Endothelial cell of umbilical vein (primary cell): ENCODE measurements at regions not wholly inside any gene's neighbourhood (a gene's known extent, or its start where the extent isn't known, plus 50 kb on each side); places are given as distances from the start of the nearest gene placed in this dataset.

Experiments
- BruUV-seq: library from RNA; stranded (reverse); fragments of 400-500 nt; replicated peaks from 2 replicates; lab custom pipeline; 2021; lab: Mats Ljungman, UMichigan
- CTCF ChIA-PET: fragments of 300-600, 350-600 bp; sonication (Branson Sonifier 250); formaldehyde crosslinking; loops from one replicate; lab custom pipeline; 2021; ENCODE audit warnings: antibody characterized with exemption, inconsistent platforms; lab: Charles Lee
- POLR2A ChIA-PET: fragments of 300-600, 350-600 bp; sonication (Branson Sonifier 250); formaldehyde crosslinking; loops from one replicate; lab custom pipeline; 2021; ENCODE audit warnings: antibody characterized with exemption, inconsistent platforms; lab: Charles Lee
- DNase-seq: peaks from one replicate; pipeline ENCODE4 v3.0.0-alpha.2; 2011; ENCODE audit warnings: low read depth, low spot score
- FAIRE-seq: peaks from 2 replicates; lab custom pipeline; 2011; peaks lifted over from hg19 to GRCh38; lab: Jason Lieb, UNC
- H2AFZ ChIP-seq: 2 replicates; pipeline ENCODE4 v1.6.0; 2012; ENCODE audit warnings: low read depth, low read length, control low read depth, inconsistent platforms
- H3K27ac ChIP-seq: 2 replicates; pipeline ENCODE4 v1.5.1; 2011; ENCODE audit warnings: low read depth, mild to moderate bottlenecking, control low read depth, low read length, moderate library complexity; ENCODE audit not compliant: insufficient read depth
- H3K27me3 ChIP-seq, 2 experiments: 2 replicates each; pipeline versions ENCODE4 v1.6.0 to v1.6.1; 2011; ENCODE audit warnings: low read length in 2 of 2, mixed read lengths in 1 of 2; ENCODE audit not compliant: control insufficient read depth in 2 of 2, insufficient read depth in 2 of 2
- H3K36me3 ChIP-seq, 2 experiments: 2 replicates in 1 of 2; 3 replicates in 1 of 2; pipeline ENCODE4 v1.5.1; 2011; ENCODE audit warnings: low read length in 2 of 2, mild to moderate bottlenecking in 1 of 2, moderate library complexity in 1 of 2; ENCODE audit not compliant: control insufficient read depth in 2 of 2, insufficient read depth in 2 of 2; ENCODE audit errors: extremely low read depth in 1 of 2
- H3K4me1 ChIP-seq: 3 replicates; pipeline ENCODE4 v1.5.1; 2011; ENCODE audit warnings: mild to moderate bottlenecking, low read length; ENCODE audit not compliant: control insufficient read depth, insufficient read depth; ENCODE audit errors: extremely low read depth
- H3K4me2 ChIP-seq: 2 replicates; pipeline ENCODE4 v1.6.1; 2011; ENCODE audit warnings: low read length, control low read depth, mixed read lengths; ENCODE audit not compliant: insufficient read depth
- H3K4me3 ChIP-seq, 3 experiments: fragments of 200-600 bp in 1 of 3; sonication (generic), shearing (Covaris generic) in 1 of 3; replicated peaks in 1 of 3; 2 replicates each; pipeline ENCODE4 v1.5.1; 2011 to 2016; ENCODE audit warnings: control low read depth in 3 of 3, low read length in 3 of 3, mild to moderate bottlenecking in 2 of 3, inconsistent platforms in 1 of 3, low read depth in 1 of 3, moderate library complexity in 1 of 3; ENCODE audit not compliant: insufficient read depth in 1 of 3
- H3K79me2 ChIP-seq: 2 replicates; pipeline ENCODE4 v1.6.0; 2012; ENCODE audit warnings: low read length, inconsistent platforms; ENCODE audit not compliant: control insufficient read depth, insufficient read depth
- H3K9ac ChIP-seq: replicated peaks from 2 replicates; pipeline ENCODE3; 2011; ENCODE audit warnings: low read length, control low read depth; ENCODE audit not compliant: insufficient read depth; ENCODE audit errors: extremely low read depth
- H3K9me1 ChIP-seq: replicated peaks from 3 replicates; pipeline ENCODE4 v1.6.0; 2011; ENCODE audit warnings: mild to moderate bottlenecking, low read length; ENCODE audit not compliant: control insufficient read depth, insufficient read depth; ENCODE audit errors: extremely low read depth
- H3K9me3 ChIP-seq: replicated peaks from 2 replicates; pipeline ENCODE4 v1.5.1; 2012; ENCODE audit warnings: low read length, inconsistent platforms; ENCODE audit not compliant: control insufficient read depth, insufficient read depth
- H4K20me1 ChIP-seq: replicated peaks from 2 replicates; pipeline ENCODE3; 2011; ENCODE audit warnings: mild to moderate bottlenecking, low read length; ENCODE audit not compliant: control insufficient read depth, insufficient read depth; ENCODE audit errors: extremely low read depth
- EZH2 ChIP-seq: IDR thresholded peaks from 2 replicates; pipeline ENCODE4 v1.6.1; 2012; ENCODE audit warnings: borderline replicate concordance, low read depth, mild to moderate bottlenecking, moderate library complexity, low read length, inconsistent platforms; ENCODE audit not compliant: severe bottlenecking
- FOS ChIP-seq: IDR thresholded peaks from 2 replicates; pipeline ENCODE4 v1.6.1; 2011; ENCODE audit warnings: mild to moderate bottlenecking, low read length, moderate library complexity, borderline replicate concordance; ENCODE audit not compliant: insufficient read depth
- GATA2 ChIP-seq: IDR thresholded peaks from 2 replicates; pipeline ENCODE4 v1.7.0; 2011; ENCODE audit warnings: low read depth, mild to moderate bottlenecking, moderate library complexity, mixed read lengths, low read length; ENCODE audit not compliant: insufficient read length, insufficient read depth
- JUN ChIP-seq: IDR thresholded peaks from 2 replicates; pipeline ENCODE4 v1.6.1; 2011; ENCODE audit warnings: borderline replicate concordance, low read depth; ENCODE audit not compliant: insufficient read length, insufficient read depth
- MYC ChIP-seq: IDR thresholded peaks from one replicate; pipeline ENCODE4 v1.6.1; 2011; ENCODE audit warnings: mild to moderate bottlenecking, low read depth, low read length
- POLR2A ChIP-seq: IDR thresholded peaks from 2 replicates; pipeline ENCODE4 v1.6.1; 2012; ENCODE audit warnings: low read depth, mild to moderate bottlenecking, control low read depth, low read length
- POLR2AphosphoS5 ChIP-seq: IDR thresholded peaks from 2 replicates; pipeline ENCODE4 v1.6.1; 2012; ENCODE audit warnings: low read depth, mild to moderate bottlenecking, control low read depth, low read length, moderate library complexity; ENCODE audit not compliant: insufficient read depth
- dilution Hi-C: fragments of 300-500 bp; cut with MboI; formaldehyde crosslinking; loops from one replicate; pipeline ENCODE4 v1.15.0; 2019; ENCODE audit warnings: low sequenced_read_pairs; ENCODE audit not compliant: extremely low pct_ligation_motif_present
- intact Hi-C: fragments of 100-400 bp; cut with micrococcal nuclease; formaldehyde crosslinking; loops from one replicate; pipeline ENCODE4 v1.10.0; 2022
- TF ChIP-seq, protein P1 (sequence below), 2 donors: IDR thresholded peaks; 1 replicate in 1 of 2; 2 replicates in 1 of 2; pipeline ENCODE4 v1.5.1; 2011; ENCODE audit warnings: low read length in 2 of 2, mild to moderate bottlenecking in 2 of 2, moderate library complexity in 2 of 2, control low read depth in 1 of 2, inconsistent platforms in 1 of 2, low read depth in 1 of 2; ENCODE audit not compliant: insufficient read depth in 1 of 2; ENCODE audit errors: extremely low read depth in 1 of 2
- TF ChIP-seq, protein P2 (sequence below): IDR thresholded peaks from 2 replicates; pipeline ENCODE4 v1.6.1; 2011; ENCODE audit not compliant: insufficient read depth, insufficient read length

DNA sequence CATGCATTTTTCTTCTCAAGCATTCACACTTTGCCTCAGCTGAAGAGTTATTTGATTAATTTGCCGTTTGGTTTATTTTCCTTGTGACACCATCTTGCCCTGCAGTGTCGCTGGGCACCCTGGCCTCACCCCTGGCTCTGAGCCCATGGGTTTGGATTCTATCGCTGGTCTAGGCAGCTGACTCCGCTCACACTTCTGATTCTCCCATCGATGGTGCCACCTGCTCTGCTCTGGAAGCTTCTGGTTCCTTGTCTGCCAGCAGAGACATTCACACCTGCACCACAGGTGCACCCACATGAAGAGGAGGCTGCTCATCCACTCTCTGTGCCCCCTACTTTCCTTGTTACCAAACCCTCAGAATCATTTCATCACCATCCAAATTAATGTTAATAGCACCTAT lies 291.6 kb upstream of the CDH4 start:
- BruUV-seq = no TSS peak
- Histone ChIP-seq H3K27me3 (no peaks in the 10 kb centered on the region), H3K27ac (no peak overlapping the region), H3K9me1 (no peaks in the 10 kb centered on the region), H3K4me2 (no peak overlapping the region), H3K36me3 (no peaks in the 10 kb centered on the region), H3K4me1 (no peaks in the 10 kb centered on the region), H3K9ac (no peak overlapping the region), H4K20me1 (no peaks in the 10 kb centered on the region), H3K9me3 (peaks cover 13% of the 10 kb centered on the region), H2AFZ (no peak overlapping the region), H3K79me2 (no peaks in the 10 kb centered on the region), H3K4me3 (no peak overlapping the region)
- CTCF ChIA-PET = no interaction called here
- intact Hi-C loops (no loop called here), dilution Hi-C loops (no loop called here)
- POLR2A ChIA-PET = no interaction called here
- TF ChIP-seq EZH2 = no peak
- TF ChIP-seq, protein P1, sequence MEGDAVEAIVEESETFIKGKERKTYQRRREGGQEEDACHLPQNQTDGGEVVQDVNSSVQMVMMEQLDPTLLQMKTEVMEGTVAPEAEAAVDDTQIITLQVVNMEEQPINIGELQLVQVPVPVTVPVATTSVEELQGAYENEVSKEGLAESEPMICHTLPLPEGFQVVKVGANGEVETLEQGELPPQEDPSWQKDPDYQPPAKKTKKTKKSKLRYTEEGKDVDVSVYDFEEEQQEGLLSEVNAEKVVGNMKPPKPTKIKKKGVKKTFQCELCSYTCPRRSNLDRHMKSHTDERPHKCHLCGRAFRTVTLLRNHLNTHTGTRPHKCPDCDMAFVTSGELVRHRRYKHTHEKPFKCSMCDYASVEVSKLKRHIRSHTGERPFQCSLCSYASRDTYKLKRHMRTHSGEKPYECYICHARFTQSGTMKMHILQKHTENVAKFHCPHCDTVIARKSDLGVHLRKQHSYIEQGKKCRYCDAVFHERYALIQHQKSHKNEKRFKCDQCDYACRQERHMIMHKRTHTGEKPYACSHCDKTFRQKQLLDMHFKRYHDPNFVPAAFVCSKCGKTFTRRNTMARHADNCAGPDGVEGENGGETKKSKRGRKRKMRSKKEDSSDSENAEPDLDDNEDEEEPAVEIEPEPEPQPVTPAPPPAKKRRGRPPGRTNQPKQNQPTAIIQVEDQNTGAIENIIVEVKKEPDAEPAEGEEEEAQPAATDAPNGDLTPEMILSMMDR (IDR thresholded peaks at IDR 0.05; ENCODE audit: extremely low read depth in 1 of 2, insufficient read depth in 1 of 2, low read depth in 1 of 2, low read length in 2 of 2) = no peak
- TF ChIP-seq FOS = no peak
- TF ChIP-seq, protein P2, sequence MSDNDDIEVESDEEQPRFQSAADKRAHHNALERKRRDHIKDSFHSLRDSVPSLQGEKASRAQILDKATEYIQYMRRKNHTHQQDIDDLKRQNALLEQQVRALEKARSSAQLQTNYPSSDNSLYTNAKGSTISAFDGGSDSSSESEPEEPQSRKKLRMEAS = no peak
- TF ChIP-seq GATA2 = no peak
- TF ChIP-seq JUN = no peak
- TF ChIP-seq POLR2A = no peak
- no peak for TF ChIP-seq MYC
- TF ChIP-seq POLR2AphosphoS5 = no peak
- DNase-seq (no peak), FAIRE-seq (no peak)
